GM21381 (cell line): ENCODE measurements at regions not wholly inside any gene's neighbourhood (a gene's known extent, or its start where the extent isn't known, plus 50 kb on each side); places are given as distances from the start of the nearest gene placed in this dataset.

ENCODE experiments used
- ATAC-seq: cut with Tn5 transposase; IDR thresholded peaks from one replicate; pipeline ENCODE4 v1.9.1; 2021; ENCODE audit warnings: mild to moderate bottlenecking, moderate library complexity; ENCODE audit not compliant: unreplicated experiment

GRCh38 chr3:68173012-68173634 is 518.7 kb upstream of the SUCLG2 start:
- no peak for ATAC-seq

DNA sequence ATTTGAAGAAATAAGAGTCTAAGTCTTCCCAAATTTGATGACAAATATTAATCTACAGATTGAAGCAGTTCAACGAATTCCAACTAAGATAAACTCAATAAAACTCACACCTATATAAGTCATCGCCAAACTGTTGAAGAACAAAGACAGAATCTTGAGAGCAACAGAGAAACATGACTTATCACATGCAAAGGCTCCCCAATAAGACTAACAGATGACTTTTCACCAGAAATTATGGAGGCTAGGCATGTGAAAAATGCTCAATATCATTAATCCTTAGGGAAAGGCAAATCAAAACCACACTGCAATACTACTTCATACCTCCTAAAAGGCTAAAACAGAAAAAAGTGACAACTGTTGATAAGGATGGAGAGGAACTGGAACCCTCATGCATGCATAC is 517.6 kb upstream of the SUCLG2 start:
- ATAC-seq = no peak

GRCh38 chr3:68163968-68164367 is 509.6 kb upstream of the SUCLG2 start:
- no peak for ATAC-seq

DNA sequence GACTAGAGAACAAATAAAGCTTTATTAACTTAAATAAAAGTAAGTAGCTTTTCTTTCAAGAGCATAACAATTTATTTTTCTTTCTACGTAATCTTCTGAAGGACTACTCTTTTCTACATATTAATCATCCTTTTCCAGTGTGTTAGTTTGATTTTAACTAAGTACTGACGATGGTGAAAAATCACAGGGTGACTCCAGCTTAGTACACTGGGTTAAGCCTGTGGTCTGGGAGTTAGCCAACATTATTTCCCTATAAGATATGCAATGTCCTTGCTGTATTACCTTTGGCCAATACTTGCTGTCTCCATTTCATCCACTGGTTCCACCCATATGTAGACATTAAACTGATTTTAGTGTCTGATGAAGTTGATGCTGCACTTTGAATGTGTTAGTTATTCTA is 508.6 kb upstream of the SUCLG2 start:
- no peak for ATAC-seq

DNA sequence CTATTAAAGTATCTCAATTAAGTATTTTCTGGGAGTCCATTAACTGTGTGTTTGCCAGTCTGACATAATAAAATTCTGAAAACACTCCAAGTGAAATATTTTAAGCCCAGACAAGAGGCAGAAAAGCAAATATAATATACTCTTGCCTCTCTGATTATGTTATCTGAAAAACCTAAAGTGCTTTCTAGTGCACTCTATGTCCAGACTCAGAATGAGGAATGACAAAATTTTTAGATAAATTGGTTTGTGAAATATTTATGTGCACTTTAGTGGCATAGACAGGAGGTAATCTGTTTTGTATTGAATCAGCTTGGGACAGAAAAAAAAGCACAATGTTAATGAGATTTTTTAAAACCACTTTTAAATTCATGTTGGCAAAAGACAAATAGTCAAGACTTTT is 508.2 kb upstream of the SUCLG2 start:
- no peak for ATAC-seq

GRCh38 chr3:68151359-68151758 is 496.9 kb upstream of the SUCLG2 start:
- no peak for ATAC-seq

DNA sequence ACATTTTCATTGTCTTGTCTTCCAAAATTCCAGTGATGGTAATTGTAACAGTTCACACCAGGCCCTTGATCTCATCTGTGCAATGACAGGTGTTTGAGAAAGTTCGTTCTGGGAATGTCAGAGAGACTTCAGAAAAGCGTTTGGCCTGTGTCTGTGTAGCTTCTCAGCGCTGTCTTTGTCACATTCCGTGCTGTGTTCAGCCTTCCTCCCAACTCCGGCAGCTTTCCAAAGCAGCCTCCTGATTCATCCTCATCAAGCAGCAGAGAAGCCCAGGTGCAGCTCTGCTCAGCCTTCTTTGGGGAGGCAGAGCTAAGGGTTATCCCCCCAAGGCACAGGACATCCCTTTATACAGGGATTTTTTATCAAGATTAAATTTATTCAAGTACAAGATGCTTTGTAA is 494.0 kb upstream of the SUCLG2 start:
- ATAC-seq = no peak

GRCh38 chr3:68142441-68142840 is 488.0 kb upstream of the SUCLG2 start:
- no peak for ATAC-seq

- no peak for ATAC-seq
These were observed 485.5 kb upstream of the SUCLG2 start for GRCh38 chr3:68139897-68140296.

DNA sequence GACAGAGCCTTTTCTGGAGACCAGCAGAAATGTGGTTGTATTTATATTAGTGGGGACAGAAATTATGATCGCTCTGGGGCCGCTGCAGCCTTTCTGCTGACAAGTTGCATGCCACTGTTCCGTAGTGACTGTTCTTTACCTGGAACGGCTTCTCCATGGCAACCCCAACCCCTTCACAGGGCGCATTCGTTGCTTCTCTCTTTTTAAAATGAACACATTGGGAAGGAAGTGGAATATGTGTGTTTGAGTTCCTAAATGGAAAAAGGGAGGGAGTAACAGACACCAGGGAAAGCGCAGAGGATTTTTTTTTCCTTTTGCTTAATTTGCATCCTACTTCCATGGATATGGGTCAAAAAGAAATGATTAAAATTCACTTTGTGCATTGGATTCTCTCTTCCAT is 482.0 kb upstream of the SUCLG2 start:
- ATAC-seq = no peak

DNA sequence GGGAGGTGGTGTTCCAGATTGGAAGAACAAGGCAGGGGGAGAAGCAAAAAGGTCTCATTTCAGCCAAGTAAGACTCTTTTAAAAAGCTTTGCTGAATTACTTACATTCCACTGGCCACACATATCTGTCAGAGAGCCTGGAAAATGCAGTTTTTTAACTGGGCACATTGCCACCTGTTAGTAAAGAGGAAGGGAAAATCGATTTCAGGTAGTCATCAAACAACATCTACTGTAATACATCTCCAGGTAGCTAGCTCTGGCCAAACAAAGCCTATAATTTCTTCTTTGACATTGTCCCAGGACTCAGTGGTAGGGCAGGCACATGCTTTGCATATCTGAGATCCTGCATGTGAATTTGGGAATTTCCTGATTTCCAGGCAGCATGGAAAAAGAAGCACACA is 480.7 kb upstream of the SUCLG2 start:
- ATAC-seq = no peak

DNA sequence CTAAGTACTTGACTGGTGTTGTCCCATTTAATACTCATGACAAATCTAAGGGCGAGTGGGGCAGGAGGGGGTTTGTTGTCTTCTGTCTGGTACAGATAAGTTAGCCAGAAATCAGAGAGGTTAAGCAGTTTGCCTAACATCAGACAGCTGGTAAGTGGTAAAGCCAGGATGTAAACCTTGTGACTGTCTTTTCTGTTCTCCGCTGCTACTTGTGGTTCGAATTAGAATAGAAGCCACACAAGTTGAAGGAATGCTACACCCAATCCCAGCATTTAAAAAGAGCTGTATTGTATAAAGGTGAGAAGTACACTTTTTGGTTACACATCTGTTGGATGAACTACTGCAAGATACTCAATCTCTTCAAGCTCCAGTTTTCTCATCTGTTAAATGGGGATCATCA is 474.7 kb upstream of the SUCLG2 start:
- no peak for ATAC-seq

DNA sequence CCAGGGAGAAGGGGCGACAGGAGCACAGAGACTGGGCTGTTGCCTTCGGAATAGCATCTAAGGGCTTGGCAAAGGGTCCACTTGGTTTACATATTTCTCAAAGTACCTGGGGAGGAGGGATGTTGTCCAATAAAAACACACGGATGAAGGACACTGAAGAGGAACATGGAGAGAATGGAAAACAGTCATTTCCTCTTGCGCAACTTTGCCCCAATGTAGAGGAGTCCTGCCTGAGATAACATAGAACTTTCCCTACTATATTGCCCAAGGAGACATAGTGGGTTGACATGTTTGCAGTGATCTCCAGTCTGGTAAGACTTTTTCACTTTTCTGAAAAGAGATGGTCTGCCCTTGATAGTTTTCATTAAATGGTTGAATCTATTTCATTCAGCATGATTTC is 468.8 kb upstream of the SUCLG2 start:
- ATAC-seq = no peak

GRCh38 chr3:68121287-68121686 is 466.9 kb upstream of the SUCLG2 start:
- no peak for ATAC-seq

DNA sequence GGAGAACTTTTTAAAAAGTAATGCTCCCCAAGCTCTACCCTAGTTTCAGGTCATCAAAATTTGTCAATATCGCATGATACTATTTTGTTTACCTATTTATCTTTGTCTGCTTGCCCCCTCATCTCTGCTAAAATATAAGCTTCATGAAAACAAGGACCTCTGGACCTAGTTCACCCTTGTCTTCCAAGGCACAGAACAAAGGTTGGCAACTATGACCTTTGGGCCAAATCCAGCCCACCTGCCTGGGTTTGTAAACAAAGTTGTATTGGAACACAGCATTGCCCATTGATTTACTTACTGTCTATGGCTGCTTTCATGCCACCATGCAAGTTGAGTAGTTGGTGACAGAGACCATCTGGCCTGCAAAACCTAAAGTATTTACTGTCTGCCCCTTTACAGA is 462.2 kb upstream of the SUCLG2 start:
- no peak for ATAC-seq

GRCh38 chr3:68103811-68104210 is 449.4 kb upstream of the SUCLG2 start:
- ATAC-seq = no peak

DNA sequence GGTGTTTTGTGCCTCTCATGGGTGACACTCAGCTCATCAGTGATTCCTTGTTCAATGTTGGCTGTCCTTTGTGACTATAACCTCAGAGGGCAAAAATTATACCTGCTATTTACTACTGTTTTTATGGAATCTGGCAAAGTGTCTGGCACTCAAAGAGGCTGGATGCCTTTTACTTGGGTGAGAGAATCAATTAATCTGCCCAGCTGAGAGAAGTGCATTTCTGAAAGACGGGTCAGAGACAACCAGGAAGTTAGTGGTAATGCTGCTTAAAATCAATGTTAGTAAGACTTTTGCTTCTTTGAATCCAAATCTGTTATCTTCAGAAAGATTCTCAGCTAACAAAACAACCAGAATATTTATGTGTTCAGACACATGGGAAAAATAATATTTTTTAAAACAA is 436.2 kb upstream of the SUCLG2 start:
- no peak for ATAC-seq

DNA sequence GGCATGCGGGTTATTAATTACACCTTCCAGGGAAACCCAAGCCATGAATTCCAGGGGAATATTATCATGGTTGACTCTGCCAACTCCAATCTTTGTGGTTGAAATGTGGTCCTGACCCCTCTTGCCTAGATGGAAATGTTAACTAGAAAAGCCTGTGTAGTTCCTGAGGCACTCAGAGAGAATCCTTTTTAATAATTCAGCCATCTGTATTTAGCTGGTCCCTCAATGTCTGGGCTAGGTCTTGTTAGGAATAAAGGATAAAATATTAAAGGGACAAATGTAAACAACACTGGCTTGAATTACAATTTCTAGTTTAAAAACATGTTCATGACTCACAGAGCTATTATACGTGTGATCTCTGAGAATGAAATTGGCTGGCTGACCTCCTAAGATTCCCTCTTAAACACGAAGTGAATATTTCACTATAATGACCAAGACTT is 435.2 kb upstream of the SUCLG2 start:
- no peak for ATAC-seq

GRCh38 chr3:68088636-68089035 is 434.2 kb upstream of the SUCLG2 start:
- ATAC-seq = no peak

- no peak for ATAC-seq
These were observed 433.8 kb upstream of the SUCLG2 start for GRCh38 chr3:68088216-68088615.

DNA sequence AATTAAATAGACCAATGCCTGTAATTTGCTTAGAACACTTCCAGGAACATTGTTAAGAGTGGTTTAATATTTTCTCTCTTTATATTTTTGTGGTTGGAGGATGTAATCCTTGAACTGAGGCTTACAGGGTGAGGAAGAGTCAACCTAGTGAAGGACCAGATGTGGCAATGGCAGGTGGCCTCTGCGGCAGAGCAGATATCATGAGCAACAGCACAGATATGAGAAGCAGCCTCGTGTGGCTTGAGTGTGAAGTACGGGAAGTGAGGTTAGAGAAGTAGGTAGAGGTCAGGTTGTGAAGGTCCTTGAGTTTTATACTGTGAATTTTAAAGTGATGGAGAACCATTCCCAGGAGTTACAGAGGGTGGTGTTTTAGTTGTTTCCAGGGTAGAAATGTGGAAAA is 417.6 kb upstream of the SUCLG2 start:
- no peak for ATAC-seq

GRCh38 chr3:68070186-68070585 is 415.8 kb upstream of the SUCLG2 start:
- ATAC-seq = no peak

DNA sequence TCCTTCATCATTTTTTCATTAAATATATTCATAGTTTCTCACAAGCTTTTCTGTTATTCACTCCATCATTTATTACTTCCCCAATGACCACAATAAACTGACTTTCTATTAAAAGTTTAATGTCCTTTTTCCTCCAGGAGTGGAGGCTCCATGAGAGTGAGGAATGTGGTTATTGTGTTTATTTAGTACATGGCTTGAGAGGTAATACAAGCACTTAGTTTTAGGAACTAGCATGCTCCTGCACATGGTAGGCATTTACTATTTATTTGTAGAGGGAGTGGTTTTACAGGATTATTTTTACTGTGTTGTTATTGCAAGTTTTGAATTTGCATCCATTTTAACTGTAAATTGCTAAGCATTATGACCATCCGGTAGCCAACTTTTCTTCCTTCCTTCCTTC is 412.9 kb upstream of the SUCLG2 start:
- ATAC-seq = no peak

DNA sequence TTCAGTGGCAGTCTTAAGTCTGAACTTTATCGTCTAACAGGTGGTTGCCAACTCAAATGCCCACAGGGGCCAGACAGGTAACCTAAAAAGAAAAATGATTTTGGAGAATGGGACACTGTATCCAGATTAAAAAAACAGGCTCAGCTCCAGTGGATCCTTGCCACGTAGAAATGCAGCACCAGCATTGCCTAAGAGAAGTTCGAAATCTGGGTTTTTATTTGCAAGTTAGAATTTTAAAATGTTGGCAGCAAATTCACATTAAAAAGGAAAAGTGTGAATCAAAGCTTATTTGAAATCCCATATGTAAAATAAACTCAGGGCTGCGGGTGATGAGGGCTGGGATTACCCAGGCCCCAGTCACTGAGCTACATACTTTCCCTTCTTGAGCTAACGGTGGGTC is 408.5 kb upstream of the SUCLG2 start:
- ATAC-seq = no peak
